ENCODE measurements at regions not wholly inside any gene's neighbourhood (a gene's known extent, or its start where the extent isn't known, plus 50 kb on each side); places are given as distances from the start of the nearest gene placed in this dataset.

GRCh38 chr13:21320642-21321034 is 138.5 kb downstream of the ZDHHC20 start:
- TF ChIP-seq ZBTB7A (IDR thresholded peaks at IDR 0.05; ENCODE audit: low read depth) (no peak), USF1 (IDR thresholded peaks at IDR 0.05) (no peak), YY1 (IDR thresholded peaks at IDR 0.05; ENCODE audit: low read depth) (no peak), TCF12 (IDR thresholded peaks at IDR 0.05; ENCODE audit: low read depth) (no peak), EP300 (IDR thresholded peaks at IDR 0.05; ENCODE audit: borderline replicate concordance) (no peak), EGR1 (IDR thresholded peaks at IDR 0.05) (no peak), TAF1 (IDR thresholded peaks at IDR 0.05; ENCODE audit: low read depth) (no peak), CREB1 (IDR thresholded peaks at IDR 0.05; ENCODE audit: low read depth) (no peak), TEAD4 (IDR thresholded peaks at IDR 0.05) (no peak), REST (IDR thresholded peaks at IDR 0.05; ENCODE audit: low read depth) (no peak), RAD21 (IDR thresholded peaks at IDR 0.05; ENCODE audit: low read depth) (no peak), FOXM1 (IDR thresholded peaks at IDR 0.05; ENCODE audit: borderline replicate concordance, low read depth) (no peak), CEBPB (IDR thresholded peaks at IDR 0.05) (no peak), MAX (IDR thresholded peaks at IDR 0.05) (no peak), NFIC (IDR thresholded peaks at IDR 0.05) (no peak)

- TF ChIP-seq YY1 (IDR thresholded peaks at IDR 0.05; ENCODE audit: low read depth): no peak
- no peak for TF ChIP-seq MAX (IDR thresholded peaks at IDR 0.05)
- TF ChIP-seq NFIC (IDR thresholded peaks at IDR 0.05): no peak
- TF ChIP-seq FOXM1 (IDR thresholded peaks at IDR 0.05; ENCODE audit: borderline replicate concordance, low read depth): no peak
- no peak for TF ChIP-seq TCF12 (IDR thresholded peaks at IDR 0.05; ENCODE audit: low read depth)
- TF ChIP-seq REST (IDR thresholded peaks at IDR 0.05; ENCODE audit: low read depth): no peak
- TF ChIP-seq EP300 (IDR thresholded peaks at IDR 0.05; ENCODE audit: borderline replicate concordance): no peak
- no peak for TF ChIP-seq ZBTB7A (IDR thresholded peaks at IDR 0.05; ENCODE audit: low read depth)
- no peak for TF ChIP-seq EGR1 (IDR thresholded peaks at IDR 0.05)
- no peak for TF ChIP-seq TEAD4 (IDR thresholded peaks at IDR 0.05)
- TF ChIP-seq USF1 (IDR thresholded peaks at IDR 0.05): no peak
These were observed 137.8 kb downstream of the ZDHHC20 start for GRCh38 chr13:21321269-21321668.

- TF ChIP-seq REST (IDR thresholded peaks at IDR 0.05; ENCODE audit: low read depth) (no peak), YY1 (IDR thresholded peaks at IDR 0.05; ENCODE audit: low read depth) (no peak), EGR1 (IDR thresholded peaks at IDR 0.05) (no peak), NFIC (IDR thresholded peaks at IDR 0.05) (no peak), TAF1 (IDR thresholded peaks at IDR 0.05; ENCODE audit: low read depth) (no peak), EP300 (IDR thresholded peaks at IDR 0.05; ENCODE audit: borderline replicate concordance) (no peak), TEAD4 (IDR thresholded peaks at IDR 0.05) (no peak), CREB1 (IDR thresholded peaks at IDR 0.05; ENCODE audit: low read depth) (no peak), USF1 (IDR thresholded peaks at IDR 0.05) (no peak), FOXM1 (IDR thresholded peaks at IDR 0.05; ENCODE audit: borderline replicate concordance, low read depth) (no peak), RAD21 (IDR thresholded peaks at IDR 0.05; ENCODE audit: low read depth) (no peak)
These were observed 136.7 kb downstream of the ZDHHC20 start for GRCh38 chr13:21322327-21322965.

Measured in Ishikawa (cell line).